ENCODE measurements at regions not wholly inside any gene's neighbourhood (a gene's known extent, or its start where the extent isn't known, plus 50 kb on each side); places are given as distances from the start of the nearest gene placed in this dataset.

DNA sequence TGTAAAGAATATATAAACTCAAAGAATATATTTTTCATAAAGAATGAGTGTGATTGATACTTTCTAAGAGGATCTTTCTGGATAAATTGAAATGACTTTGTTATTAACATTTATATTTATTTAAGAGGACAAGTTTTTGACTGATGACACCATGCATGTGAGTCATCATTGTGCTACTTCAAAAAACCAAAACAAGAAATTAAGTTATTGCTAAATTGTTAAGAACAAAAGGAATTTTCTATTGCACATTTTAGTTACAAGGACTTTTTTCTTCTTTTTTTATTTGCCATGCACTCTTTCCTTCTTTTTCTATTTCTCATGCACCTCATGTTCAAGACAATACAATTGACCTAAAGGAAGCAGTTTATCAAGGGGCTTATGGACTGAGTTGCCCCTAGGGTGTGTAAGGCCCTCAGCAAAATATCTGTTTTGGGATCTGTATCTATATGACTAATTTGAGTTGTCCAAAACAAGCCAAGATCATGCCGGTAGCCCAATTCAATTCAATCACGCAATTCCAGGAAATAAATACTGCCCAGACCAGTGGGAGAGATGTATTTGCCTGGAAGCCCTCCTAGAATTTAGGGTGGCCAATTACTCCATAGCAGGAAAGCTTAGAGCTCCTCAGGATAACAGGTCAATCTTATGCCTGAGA is 654.3 kb downstream of the METTL4 start:
- H3K9ac ChIP-seq (ENCODE audit: low read depth in 1 of 2, low read length in 2 of 2), result no peak overlapping the region
- TF ChIP-seq RAD21 (IDR thresholded peaks at IDR 0.05), result no peak
- H3K4me3 ChIP-seq (ENCODE audit: low read depth in 1 of 3, low read length in 3 of 3), result no peak overlapping the region
- H3K9me3 ChIP-seq (ENCODE audit: control insufficient read depth in 4 of 4, low read length in 3 of 4), result peaks cover 0 to 4% (median under 1%) of the 10 kb centered on the region in 4 donors
- H3K36me3 ChIP-seq (ENCODE audit: control insufficient read depth in 4 of 4, insufficient read depth in 3 of 4, low read depth in 1 of 4, low read length in 3 of 4), result no peaks in the 10 kb centered on the region
- H3K27ac ChIP-seq (ENCODE audit: low read depth in 1 of 2, low read length in 2 of 2), result no peak overlapping the region
- no peaks in the 10 kb centered on the region for H3K4me1 ChIP-seq (ENCODE audit: control insufficient read depth in 4 of 4, insufficient read depth in 4 of 4, low read length in 3 of 4)
- no peaks in the 10 kb centered on the region for H3K27me3 ChIP-seq (ENCODE audit: control insufficient read depth in 4 of 4, insufficient read depth in 4 of 4, low read length in 3 of 4)
- 96% methylated on average over 2 of the region's 2 CpGs for WGBS
- no peak for DNase-seq (ENCODE audit: low spot score)

GRCh38 chr18:1917569-1917968 is 653.7 kb downstream of the METTL4 start:
- Histone ChIP-seq H3K9ac (ENCODE audit: low read depth in 1 of 2, low read length in 2 of 2) (no peak overlapping the region), H3K36me3 (ENCODE audit: control insufficient read depth in 4 of 4, insufficient read depth in 3 of 4, low read depth in 1 of 4, low read length in 3 of 4) (no peaks in the 10 kb centered on the region), H3K27me3 (ENCODE audit: control insufficient read depth in 4 of 4, insufficient read depth in 4 of 4, low read length in 3 of 4) (no peaks in the 10 kb centered on the region), H3K4me1 (ENCODE audit: control insufficient read depth in 4 of 4, insufficient read depth in 4 of 4, low read length in 3 of 4) (no peaks in the 10 kb centered on the region), H3K4me3 (ENCODE audit: low read depth in 1 of 3, low read length in 3 of 3) (no peak overlapping the region), H3K9me3 (ENCODE audit: control insufficient read depth in 4 of 4, low read length in 3 of 4) (peaks cover 0 to 4% (median under 1%) of the 10 kb centered on the region in 4 donors), H3K27ac (ENCODE audit: low read depth in 1 of 2, low read length in 2 of 2) (no peak overlapping the region)
- WGBS, result 86% methylated on average over 4 of the region's 4 CpGs
- TF ChIP-seq YY1 (IDR thresholded peaks at IDR 0.05), result no peak
- no peak for DNase-seq (ENCODE audit: low spot score)

DNA sequence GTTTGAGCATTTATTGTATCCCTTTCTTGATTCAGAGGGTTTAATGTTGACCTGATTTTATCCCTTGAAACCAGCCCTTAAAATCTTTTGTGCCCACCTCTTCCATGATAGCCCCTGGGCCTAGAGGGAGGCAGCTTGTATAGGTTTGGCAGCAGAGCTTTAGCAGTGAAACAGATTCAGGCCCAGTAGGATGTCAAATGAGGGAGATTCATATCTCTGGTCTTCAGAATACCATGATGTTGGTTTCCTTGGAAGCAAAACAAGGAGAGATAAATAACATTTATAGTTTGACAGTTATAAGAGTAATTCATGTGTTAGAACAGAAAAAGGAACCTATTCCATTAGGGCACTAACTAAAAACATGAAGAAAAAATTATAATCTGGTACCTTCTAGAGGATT is 649.2 kb downstream of the METTL4 start:
- Histone ChIP-seq H3K36me3 (ENCODE audit: control insufficient read depth in 4 of 4, insufficient read depth in 3 of 4, low read depth in 1 of 4, low read length in 3 of 4) (no peaks in the 10 kb centered on the region), H3K9ac (ENCODE audit: low read depth in 1 of 2, low read length in 2 of 2) (no peak overlapping the region), H3K9me3 (ENCODE audit: control insufficient read depth in 4 of 4, low read length in 3 of 4) (no peaks in the 10 kb centered on the region), H3K27ac (ENCODE audit: low read depth in 1 of 2, low read length in 2 of 2) (no peak overlapping the region), H3K4me1 (ENCODE audit: control insufficient read depth in 4 of 4, insufficient read depth in 4 of 4, low read length in 3 of 4) (no peaks in the 10 kb centered on the region), H3K27me3 (ENCODE audit: control insufficient read depth in 4 of 4, insufficient read depth in 4 of 4, low read length in 3 of 4) (no peaks in the 10 kb centered on the region), H3K4me3 (ENCODE audit: low read depth in 1 of 3, low read length in 3 of 3) (no peak overlapping the region)
- DNase-seq (ENCODE audit: low spot score), result no peak
- TF ChIP-seq, protein P1, sequence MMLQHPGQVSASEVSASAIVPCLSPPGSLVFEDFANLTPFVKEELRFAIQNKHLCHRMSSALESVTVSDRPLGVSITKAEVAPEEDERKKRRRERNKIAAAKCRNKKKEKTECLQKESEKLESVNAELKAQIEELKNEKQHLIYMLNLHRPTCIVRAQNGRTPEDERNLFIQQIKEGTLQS (IDR thresholded peaks at IDR 0.05), result no peak
- TF ChIP-seq RXRA (IDR thresholded peaks at IDR 0.05), result no peak
- TF ChIP-seq, protein P2, sequence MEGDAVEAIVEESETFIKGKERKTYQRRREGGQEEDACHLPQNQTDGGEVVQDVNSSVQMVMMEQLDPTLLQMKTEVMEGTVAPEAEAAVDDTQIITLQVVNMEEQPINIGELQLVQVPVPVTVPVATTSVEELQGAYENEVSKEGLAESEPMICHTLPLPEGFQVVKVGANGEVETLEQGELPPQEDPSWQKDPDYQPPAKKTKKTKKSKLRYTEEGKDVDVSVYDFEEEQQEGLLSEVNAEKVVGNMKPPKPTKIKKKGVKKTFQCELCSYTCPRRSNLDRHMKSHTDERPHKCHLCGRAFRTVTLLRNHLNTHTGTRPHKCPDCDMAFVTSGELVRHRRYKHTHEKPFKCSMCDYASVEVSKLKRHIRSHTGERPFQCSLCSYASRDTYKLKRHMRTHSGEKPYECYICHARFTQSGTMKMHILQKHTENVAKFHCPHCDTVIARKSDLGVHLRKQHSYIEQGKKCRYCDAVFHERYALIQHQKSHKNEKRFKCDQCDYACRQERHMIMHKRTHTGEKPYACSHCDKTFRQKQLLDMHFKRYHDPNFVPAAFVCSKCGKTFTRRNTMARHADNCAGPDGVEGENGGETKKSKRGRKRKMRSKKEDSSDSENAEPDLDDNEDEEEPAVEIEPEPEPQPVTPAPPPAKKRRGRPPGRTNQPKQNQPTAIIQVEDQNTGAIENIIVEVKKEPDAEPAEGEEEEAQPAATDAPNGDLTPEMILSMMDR (IDR thresholded peaks at IDR 0.05; ENCODE audit: low read depth, low read length, missing input control), result no peak
- TF ChIP-seq HNF4A (conservative IDR thresholded peaks at IDR 0.05), result no peak
- no peak for TF ChIP-seq NR2F2 (IDR thresholded peaks at IDR 0.05)
- no peak for TF ChIP-seq YY1 (IDR thresholded peaks at IDR 0.05)
- TF ChIP-seq GABPA (IDR thresholded peaks at IDR 0.05 in 1 of 2, conservative IDR thresholded peaks at IDR 0.05 in 1 of 2), result no peak
- TF ChIP-seq, protein P3, sequence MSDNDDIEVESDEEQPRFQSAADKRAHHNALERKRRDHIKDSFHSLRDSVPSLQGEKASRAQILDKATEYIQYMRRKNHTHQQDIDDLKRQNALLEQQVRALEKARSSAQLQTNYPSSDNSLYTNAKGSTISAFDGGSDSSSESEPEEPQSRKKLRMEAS (IDR thresholded peaks at IDR 0.05), result no peak

- TF ChIP-seq, protein P4, sequence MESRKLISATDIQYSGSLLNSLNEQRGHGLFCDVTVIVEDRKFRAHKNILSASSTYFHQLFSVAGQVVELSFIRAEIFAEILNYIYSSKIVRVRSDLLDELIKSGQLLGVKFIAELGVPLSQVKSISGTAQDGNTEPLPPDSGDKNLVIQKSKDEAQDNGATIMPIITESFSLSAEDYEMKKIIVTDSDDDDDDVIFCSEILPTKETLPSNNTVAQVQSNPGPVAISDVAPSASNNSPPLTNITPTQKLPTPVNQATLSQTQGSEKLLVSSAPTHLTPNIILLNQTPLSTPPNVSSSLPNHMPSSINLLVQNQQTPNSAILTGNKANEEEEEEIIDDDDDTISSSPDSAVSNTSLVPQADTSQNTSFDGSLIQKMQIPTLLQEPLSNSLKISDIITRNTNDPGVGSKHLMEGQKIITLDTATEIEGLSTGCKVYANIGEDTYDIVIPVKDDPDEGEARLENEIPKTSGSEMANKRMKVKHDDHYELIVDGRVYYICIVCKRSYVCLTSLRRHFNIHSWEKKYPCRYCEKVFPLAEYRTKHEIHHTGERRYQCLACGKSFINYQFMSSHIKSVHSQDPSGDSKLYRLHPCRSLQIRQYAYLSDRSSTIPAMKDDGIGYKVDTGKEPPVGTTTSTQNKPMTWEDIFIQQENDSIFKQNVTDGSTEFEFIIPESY (IDR thresholded peaks at IDR 0.05), result no peak
- TF ChIP-seq FOXA1 (IDR thresholded peaks at IDR 0.05), result no peak
- WGBS, result 76% methylated on average over 6 of the region's 6 CpGs
- no peak for DNase-seq (ENCODE audit: low spot score)
- H3K36me3 ChIP-seq (ENCODE audit: control insufficient read depth in 4 of 4, insufficient read depth in 3 of 4, low read depth in 1 of 4, low read length in 3 of 4), result no peaks in the 10 kb centered on the region
- H3K9me3 ChIP-seq (ENCODE audit: control insufficient read depth in 4 of 4, low read length in 3 of 4), result no peaks in the 10 kb centered on the region
- H3K27me3 ChIP-seq (ENCODE audit: control insufficient read depth in 4 of 4, insufficient read depth in 4 of 4, low read length in 3 of 4), result no peaks in the 10 kb centered on the region
- no peak overlapping the region for H3K4me3 ChIP-seq (ENCODE audit: low read depth in 1 of 3, low read length in 3 of 3)
- no peaks in the 10 kb centered on the region for H3K4me1 ChIP-seq (ENCODE audit: control insufficient read depth in 4 of 4, insufficient read depth in 4 of 4, low read length in 3 of 4)
- no peak overlapping the region for H3K9ac ChIP-seq (ENCODE audit: low read depth in 1 of 2, low read length in 2 of 2)
- H3K27ac ChIP-seq (ENCODE audit: low read depth in 1 of 2, low read length in 2 of 2), result no peak overlapping the region
Measured at GRCh38 chr18:1928711-1929110, 642.6 kb downstream of the METTL4 start.
